A673 (cell line): ENCODE measurements at regions not wholly inside any gene's neighbourhood (a gene's known extent, or its start where the extent isn't known, plus 50 kb on each side); places are given as distances from the start of the nearest gene placed in this dataset.

Experiments
- CTCF ChIP-seq: fragments of 300-800, 200-600 bp; sonication (generic); conservative IDR thresholded peaks from 2 replicates; pipeline ENCODE4 v1.5.1; 2017; ENCODE audit warnings: low read depth, mild to moderate bottlenecking, antibody characterized with exemption, low read length, moderate library complexity, mixed read lengths
- EZH2 ChIP-seq: fragments of 200-600 bp; sonication (generic); IDR thresholded peaks from 2 replicates; pipeline ENCODE4 v1.6.1; 2017; ENCODE audit warnings: borderline replicate concordance, low read depth, mild to moderate bottlenecking, mixed read lengths, antibody characterized with exemption, low read length; ENCODE audit not compliant: poor library complexity, severe bottlenecking

- TF ChIP-seq EZH2, result no peak
- TF ChIP-seq CTCF, result no peak
Measured at GRCh38 chr3:159751752-159752151, 236.9 kb upstream of the IL12A start.
